Prostate gland (tissue), 2 donors: ENCODE measurements at regions not wholly inside any gene's neighbourhood (a gene's known extent, or its start where the extent isn't known, plus 50 kb on each side); places are given as distances from the start of the nearest gene placed in this dataset.

Experiments used
- DNase-seq: peaks from one replicate; pipeline ENCODE4 v3.0.0-alpha.2; 2019; ENCODE audit warnings: low spot score
- H3K27ac ChIP-seq, 2 donors: fragments of 200-600 bp; sonication (generic); 2 replicates each; pipeline ENCODE4 v1.5.1; 2017 to 2019
- H3K27me3 ChIP-seq: fragments of 200-600 bp; sonication (generic); replicated peaks from 2 replicates; pipeline ENCODE4 v1.5.1; 2019; ENCODE audit not compliant: insufficient read depth
- H3K36me3 ChIP-seq, 2 donors: fragments of 200-600 bp; sonication (generic); 1 replicate in 1 of 2; 2 replicates in 1 of 2; pipeline versions ENCODE4 v1.5.1 to v1.8.1; 2017 to 2019
- H3K4me1 ChIP-seq: fragments of 200-600 bp; sonication (generic); replicated peaks from 2 replicates; pipeline ENCODE4 v1.5.1; 2019
- H3K4me3 ChIP-seq, 2 donors: fragments of 200-600 bp; sonication (generic); 2 replicates each; pipeline ENCODE4 v1.5.1; 2017 to 2019
- H3K9me3 ChIP-seq: fragments of 200-600 bp; sonication (generic); 2 replicates; pipeline ENCODE4 v1.5.1; 2017
- POLR2A ChIP-seq: fragments of 450-650 bp; IDR thresholded peaks from one replicate; pipeline ENCODE4 v1.6.1; 2016; ENCODE audit warnings: antibody characterized with exemption, mild to moderate bottlenecking
- POLR2AphosphoS5 ChIP-seq: sonication (generic); formaldehyde crosslinking; IDR thresholded peaks from one replicate; pipeline ENCODE4 v1.6.1; 2017; ENCODE audit warnings: antibody characterized with exemption
- WGBS: methylation state at CpG from one replicate; pipeline ENCODE4 v1.1.5; 2018; 5-methylcytosine and 5-hydroxymethylcytosine counted together
- intact Hi-C: fragments of 100-400 bp; cut with DNase I; formaldehyde crosslinking; loops from one replicate; pipeline ENCODE4 v1.14.2; 2022
- TF ChIP-seq, protein P1 (sequence below), 4 experiments: fragments of 200-600 bp in 2 of 4; fragments of 450-650 bp in 2 of 4; sonication (generic) in 2 of 4; IDR thresholded peaks; 1 replicate in 3 of 4; 2 replicates in 1 of 4; pipeline ENCODE4 v1.5.1; 2016 to 2019; ENCODE audit warnings: antibody characterized with exemption in 4 of 4, mild to moderate bottlenecking in 2 of 4, moderate library complexity in 2 of 4

DNA sequence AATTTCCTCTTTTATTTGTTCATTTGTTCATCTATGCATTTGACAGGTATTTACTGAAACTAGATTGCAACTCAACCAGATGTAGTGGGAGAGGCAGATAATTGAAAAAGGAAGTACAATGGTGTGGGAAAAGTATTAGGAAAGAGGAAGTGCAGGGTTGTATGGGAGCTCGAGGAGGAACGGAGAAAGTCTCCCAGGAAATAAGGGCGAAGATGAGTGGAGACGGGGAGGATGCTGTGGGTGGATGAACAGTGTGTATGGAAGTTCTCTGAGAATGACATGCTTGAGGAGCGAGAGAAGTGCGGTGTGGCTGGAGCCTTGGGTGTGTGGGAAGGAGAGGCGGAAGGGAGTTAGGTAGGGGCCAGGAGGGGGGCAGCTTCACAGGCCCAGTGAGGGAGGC, 87.5 kb upstream of the DHX15 start:
- H3K4me1 ChIP-seq = no peaks in the 10 kb centered on the region
- no peaks in the 10 kb centered on the region for H3K36me3 ChIP-seq
- DNase-seq = no peak
- intact Hi-C loops = no loop called here
- TF ChIP-seq POLR2A (no peak), POLR2AphosphoS5 (no peak)
- TF ChIP-seq, protein P1, sequence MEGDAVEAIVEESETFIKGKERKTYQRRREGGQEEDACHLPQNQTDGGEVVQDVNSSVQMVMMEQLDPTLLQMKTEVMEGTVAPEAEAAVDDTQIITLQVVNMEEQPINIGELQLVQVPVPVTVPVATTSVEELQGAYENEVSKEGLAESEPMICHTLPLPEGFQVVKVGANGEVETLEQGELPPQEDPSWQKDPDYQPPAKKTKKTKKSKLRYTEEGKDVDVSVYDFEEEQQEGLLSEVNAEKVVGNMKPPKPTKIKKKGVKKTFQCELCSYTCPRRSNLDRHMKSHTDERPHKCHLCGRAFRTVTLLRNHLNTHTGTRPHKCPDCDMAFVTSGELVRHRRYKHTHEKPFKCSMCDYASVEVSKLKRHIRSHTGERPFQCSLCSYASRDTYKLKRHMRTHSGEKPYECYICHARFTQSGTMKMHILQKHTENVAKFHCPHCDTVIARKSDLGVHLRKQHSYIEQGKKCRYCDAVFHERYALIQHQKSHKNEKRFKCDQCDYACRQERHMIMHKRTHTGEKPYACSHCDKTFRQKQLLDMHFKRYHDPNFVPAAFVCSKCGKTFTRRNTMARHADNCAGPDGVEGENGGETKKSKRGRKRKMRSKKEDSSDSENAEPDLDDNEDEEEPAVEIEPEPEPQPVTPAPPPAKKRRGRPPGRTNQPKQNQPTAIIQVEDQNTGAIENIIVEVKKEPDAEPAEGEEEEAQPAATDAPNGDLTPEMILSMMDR (IDR thresholded peaks at IDR 0.05) = no peak
- WGBS = 84% methylated on average over 7 of the region's 7 CpGs
- no peak overlapping the region for H3K27ac ChIP-seq
- H3K9me3 ChIP-seq = no peaks in the 10 kb centered on the region
- H3K4me3 ChIP-seq = no peak overlapping the region
- no peaks in the 10 kb centered on the region for H3K27me3 ChIP-seq

DNA sequence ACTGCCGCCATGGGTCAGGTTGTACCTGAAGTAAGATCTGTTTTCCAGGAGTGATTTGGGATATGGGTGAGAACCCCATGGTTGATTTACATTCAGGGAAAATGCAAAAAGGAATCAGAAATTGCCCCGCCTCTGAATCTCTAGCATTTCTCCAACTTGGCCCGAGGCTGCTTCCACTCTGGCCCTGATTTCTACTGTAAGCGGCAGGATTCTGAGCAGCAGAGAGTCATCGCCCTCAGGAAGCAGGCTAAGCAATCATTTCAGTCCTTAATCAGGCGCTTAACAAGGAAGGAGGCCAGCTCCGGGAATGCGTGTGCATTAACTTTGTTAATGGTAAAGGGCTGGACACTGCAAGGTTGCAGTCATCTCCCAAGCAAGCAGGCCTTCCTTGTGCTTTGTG, 88.5 kb upstream of the DHX15 start:
- intact Hi-C loops = no loop called here
- TF ChIP-seq, protein P1 (IDR thresholded peaks at IDR 0.05) = no peak
- TF ChIP-seq POLR2A (no peak), POLR2AphosphoS5 (no peak)
- no peaks in the 10 kb centered on the region for H3K4me1 ChIP-seq
- no peak overlapping the region for H3K27ac ChIP-seq
- H3K27me3 ChIP-seq = no peaks in the 10 kb centered on the region
- no peak overlapping the region for H3K4me3 ChIP-seq
- WGBS = 95% methylated on average over 8 of the region's 8 CpGs
- no peaks in the 10 kb centered on the region for H3K9me3 ChIP-seq
- no peak for DNase-seq
- H3K36me3 ChIP-seq = no peaks in the 10 kb centered on the region

DNA sequence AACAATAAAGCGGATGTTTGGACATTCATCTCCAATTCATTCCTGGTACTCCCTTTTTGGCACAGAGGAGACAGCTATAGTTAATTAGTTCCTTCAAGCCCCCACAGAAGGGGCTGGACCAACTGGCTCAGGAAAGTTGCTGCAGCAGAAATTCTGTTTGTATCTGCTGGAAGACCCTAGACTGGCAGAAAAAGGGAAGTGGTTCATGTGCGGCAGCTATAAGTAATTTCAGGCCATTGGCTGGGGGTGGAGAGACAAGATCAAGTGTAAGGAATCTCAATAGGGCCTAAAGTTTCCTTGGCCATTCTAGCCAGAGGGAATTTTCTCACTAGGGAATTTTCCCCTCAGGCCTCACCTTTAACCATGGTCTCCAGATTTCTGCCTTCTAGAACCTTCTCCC, 89.9 kb upstream of the DHX15 start:
- TF ChIP-seq POLR2AphosphoS5 (no peak), POLR2A (no peak)
- TF ChIP-seq, protein P1 (IDR thresholded peaks at IDR 0.05) = no peak
- Histone ChIP-seq H3K9me3 (no peaks in the 10 kb centered on the region), H3K4me1 (no peaks in the 10 kb centered on the region), H3K36me3 (no peaks in the 10 kb centered on the region), H3K27me3 (no peaks in the 10 kb centered on the region), H3K27ac (no peak overlapping the region), H3K4me3 (no peak overlapping the region)
- 51% methylated on average over 2 of the region's 2 CpGs for WGBS
- no peak for DNase-seq
- intact Hi-C loops = no loop called here

DNA sequence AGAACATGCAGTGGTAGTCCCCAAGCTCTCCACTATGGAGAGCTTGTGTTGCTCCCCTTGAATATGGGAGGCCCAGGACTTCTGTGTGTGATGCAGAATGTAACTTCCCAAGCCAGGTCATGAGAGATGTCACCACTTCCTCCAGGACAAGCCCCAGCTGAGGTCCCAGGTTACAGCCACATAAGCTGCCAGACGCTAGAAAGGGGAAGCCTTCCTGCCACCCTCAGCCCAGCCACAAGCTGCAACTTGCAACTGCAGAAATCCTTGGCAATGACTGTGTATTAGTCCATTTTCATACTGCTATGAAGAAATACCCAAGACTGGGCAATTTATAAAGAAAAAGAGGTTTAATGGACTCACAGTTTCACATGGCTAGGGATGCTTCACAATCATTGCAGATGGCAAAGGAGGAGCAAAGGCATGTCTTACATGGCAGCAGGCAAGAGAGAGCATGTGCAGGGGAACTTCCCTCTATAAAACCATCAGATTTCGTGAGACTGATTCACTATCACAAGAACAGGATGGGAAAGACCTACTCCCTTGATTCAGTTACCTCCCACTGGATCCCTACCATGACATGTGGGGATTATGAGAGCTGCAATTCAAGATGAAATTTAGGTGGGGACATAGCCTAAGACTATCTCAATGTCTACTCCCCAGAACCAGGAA, 91.5 kb upstream of the DHX15 start:
- TF ChIP-seq, protein P1 (IDR thresholded peaks at IDR 0.05) = no peak
- no peak for TF ChIP-seq POLR2A
- TF ChIP-seq POLR2AphosphoS5 = no peak
- Histone ChIP-seq H3K9me3 (no peaks in the 10 kb centered on the region), H3K4me1 (no peaks in the 10 kb centered on the region), H3K4me3 (no peak overlapping the region), H3K36me3 (no peaks in the 10 kb centered on the region), H3K27me3 (no peaks in the 10 kb centered on the region), H3K27ac (no peak overlapping the region)
- WGBS = 56% methylated on average over 2 of the region's 2 CpGs
- intact Hi-C loops = no loop called here
- DNase-seq = no peak

DNA sequence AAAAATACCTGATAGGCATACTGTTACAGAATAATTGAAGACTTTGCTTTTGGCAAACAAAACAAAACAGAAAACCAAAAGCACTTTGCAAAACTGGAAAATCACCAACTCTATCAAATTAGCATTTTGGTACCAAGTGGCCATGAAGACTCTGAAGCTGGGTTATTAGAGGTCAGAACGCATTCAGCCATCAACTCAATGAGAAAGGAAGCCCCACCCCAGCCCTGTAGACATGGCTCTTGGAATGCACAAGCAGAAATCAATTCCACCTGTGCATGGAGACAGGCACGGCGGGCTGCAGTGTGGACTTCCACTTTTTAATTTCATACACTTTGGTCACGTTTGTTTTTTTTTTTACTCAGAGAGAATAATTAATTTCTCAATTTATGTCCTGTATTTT, 93.6 kb upstream of the DHX15 start:
- 77% methylated on average over 4 of the region's 4 CpGs for WGBS
- intact Hi-C loops = no loop called here
- TF ChIP-seq POLR2A (no peak), POLR2AphosphoS5 (no peak)
- TF ChIP-seq, protein P1 (IDR thresholded peaks at IDR 0.05) = no peak
- Histone ChIP-seq H3K4me1 (no peaks in the 10 kb centered on the region), H3K4me3 (no peak overlapping the region), H3K9me3 (no peaks in the 10 kb centered on the region), H3K27me3 (no peaks in the 10 kb centered on the region), H3K36me3 (no peaks in the 10 kb centered on the region), H3K27ac (no peak overlapping the region)
- DNase-seq = no peak
